ENCODE measurements at regions not wholly inside any gene's neighbourhood (a gene's known extent, or its start where the extent isn't known, plus 50 kb on each side); places are given as distances from the start of the nearest gene placed in this dataset.

DNA sequence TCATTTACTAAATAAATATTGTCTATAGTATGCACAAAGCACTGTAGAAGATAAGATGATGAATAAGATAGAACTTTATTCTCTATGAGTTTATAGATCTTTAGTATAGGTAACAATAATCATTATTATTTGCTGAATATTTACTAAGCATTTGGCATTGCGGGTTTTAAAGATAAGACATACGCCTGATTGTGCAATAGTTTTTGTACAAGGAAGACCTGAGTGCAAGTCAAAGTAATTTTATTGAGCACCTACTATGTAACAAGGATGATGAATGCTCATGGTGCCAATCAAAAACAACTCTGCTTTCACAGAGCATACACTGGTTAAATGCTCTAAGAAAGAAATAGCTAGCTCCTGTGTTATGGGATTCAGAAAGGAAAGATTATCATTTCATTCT, 1461.7 kb upstream of the FLRT2 start:
- H3K36me3 ChIP-seq (replicated peaks in 1 of 2; ENCODE audit: control insufficient read depth in 1 of 2, insufficient read depth in 2 of 2, low read length in 2 of 2) = no peaks in the 10 kb centered on the region
- H3K27ac ChIP-seq (ENCODE audit: low read depth in 1 of 2, low read length in 2 of 2) = no peak overlapping the region
- H3K79me2 ChIP-seq (ENCODE audit: insufficient read depth, low read length) = no peaks in the 10 kb centered on the region
- no peak overlapping the region for H3K4me3 ChIP-seq (replicated peaks in 1 of 3; ENCODE audit: low read depth in 2 of 3, low read length in 3 of 3)
- no peak overlapping the region for H3K9ac ChIP-seq (ENCODE audit: insufficient read depth, low read length, poor library complexity, severe bottlenecking)
- intact Hi-C loops (cut with micrococcal nuclease) = no loop called here
- no peak for DNase-seq
- no peak overlapping the region for H3K27ac Mint-ChIP-seq
- no peaks in the 10 kb centered on the region for H3K27me3 Mint-ChIP-seq (ENCODE audit: low read depth in 3 of 3)
- no peaks in the 10 kb centered on the region for H3K27me3 ChIP-seq (ENCODE audit: control insufficient read depth in 2 of 2, insufficient read depth in 2 of 2, low read length in 2 of 2)
- H3K4me1 ChIP-seq (ENCODE audit: control insufficient read depth in 1 of 2, insufficient read depth in 2 of 2, low read length in 2 of 2) = no peaks in the 10 kb centered on the region
- H3K4me3 Mint-ChIP-seq = no peak overlapping the region
- no peaks in the 10 kb centered on the region for H3K4me1 Mint-ChIP-seq
- H4K20me1 ChIP-seq (ENCODE audit: insufficient read depth, low read length) = no peaks in the 10 kb centered on the region
- no peaks in the 10 kb centered on the region for H3K36me3 Mint-ChIP-seq
- no peak overlapping the region for H3K4me2 ChIP-seq (replicated peaks; ENCODE audit: extremely low read depth, low read length, poor library complexity, severe bottlenecking)
- H2AFZ ChIP-seq (ENCODE audit: insufficient read depth, low read depth, low read length, poor library complexity, severe bottlenecking) = no peak overlapping the region
- TF ChIP-seq, protein P1, sequence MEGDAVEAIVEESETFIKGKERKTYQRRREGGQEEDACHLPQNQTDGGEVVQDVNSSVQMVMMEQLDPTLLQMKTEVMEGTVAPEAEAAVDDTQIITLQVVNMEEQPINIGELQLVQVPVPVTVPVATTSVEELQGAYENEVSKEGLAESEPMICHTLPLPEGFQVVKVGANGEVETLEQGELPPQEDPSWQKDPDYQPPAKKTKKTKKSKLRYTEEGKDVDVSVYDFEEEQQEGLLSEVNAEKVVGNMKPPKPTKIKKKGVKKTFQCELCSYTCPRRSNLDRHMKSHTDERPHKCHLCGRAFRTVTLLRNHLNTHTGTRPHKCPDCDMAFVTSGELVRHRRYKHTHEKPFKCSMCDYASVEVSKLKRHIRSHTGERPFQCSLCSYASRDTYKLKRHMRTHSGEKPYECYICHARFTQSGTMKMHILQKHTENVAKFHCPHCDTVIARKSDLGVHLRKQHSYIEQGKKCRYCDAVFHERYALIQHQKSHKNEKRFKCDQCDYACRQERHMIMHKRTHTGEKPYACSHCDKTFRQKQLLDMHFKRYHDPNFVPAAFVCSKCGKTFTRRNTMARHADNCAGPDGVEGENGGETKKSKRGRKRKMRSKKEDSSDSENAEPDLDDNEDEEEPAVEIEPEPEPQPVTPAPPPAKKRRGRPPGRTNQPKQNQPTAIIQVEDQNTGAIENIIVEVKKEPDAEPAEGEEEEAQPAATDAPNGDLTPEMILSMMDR (IDR thresholded peaks at IDR 0.05) = no peak
- H3K9me3 Mint-ChIP-seq = peaks cover 0 to 4% (median 2%) of the 10 kb centered on the region in 7 donors
- WGBS (ENCODE audit: insufficient coverage) = no CpG with 5 or more reads among the region's 2 CpGs
- peaks cover 0 to 2% of the 10 kb centered on the region in 2 donors for H3K9me3 ChIP-seq (replicated peaks in 1 of 2; ENCODE audit: control insufficient read depth in 1 of 2, insufficient read depth in 1 of 2, low read length in 2 of 2)

DNA sequence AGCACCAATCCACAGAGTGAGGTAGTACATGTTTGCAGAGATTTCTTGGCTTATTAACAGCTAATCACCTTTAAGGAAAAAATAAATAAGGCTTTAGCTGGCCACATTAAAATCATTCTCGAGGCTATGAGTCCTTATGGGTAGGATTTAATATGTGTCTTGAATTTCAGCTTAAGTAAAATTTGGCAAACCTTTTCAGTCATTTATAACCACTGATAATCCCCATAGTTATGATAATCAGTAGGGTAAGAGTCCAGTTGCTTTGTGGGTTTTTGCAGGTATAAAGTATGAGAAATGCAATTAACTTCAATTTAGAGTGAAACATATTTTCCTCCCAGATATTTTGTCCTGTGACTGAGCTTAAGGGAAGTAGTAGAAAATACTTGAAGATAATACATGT, 1458.9 kb upstream of the FLRT2 start:
- no peaks in the 10 kb centered on the region for H3K4me1 Mint-ChIP-seq
- no CpG with 5 or more reads among the region's 1 CpG for WGBS (ENCODE audit: insufficient coverage)
- no peaks in the 10 kb centered on the region for H3K79me2 ChIP-seq (ENCODE audit: insufficient read depth, low read length)
- no peaks in the 10 kb centered on the region for H3K27me3 Mint-ChIP-seq (ENCODE audit: low read depth in 3 of 3)
- no peaks in the 10 kb centered on the region for H4K20me1 ChIP-seq (ENCODE audit: insufficient read depth, low read length)
- H3K9me3 Mint-ChIP-seq = peaks cover 0 to 4% (median 2%) of the 10 kb centered on the region in 7 donors
- H3K36me3 ChIP-seq (replicated peaks in 1 of 2; ENCODE audit: control insufficient read depth in 1 of 2, insufficient read depth in 2 of 2, low read length in 2 of 2) = no peaks in the 10 kb centered on the region
- H3K4me3 ChIP-seq (replicated peaks in 1 of 3; ENCODE audit: low read depth in 2 of 3, low read length in 3 of 3) = no peak overlapping the region
- H3K36me3 Mint-ChIP-seq = no peaks in the 10 kb centered on the region
- H3K27ac ChIP-seq (ENCODE audit: low read depth in 1 of 2, low read length in 2 of 2) = no peak overlapping the region
- no peaks in the 10 kb centered on the region for H3K27me3 ChIP-seq (ENCODE audit: control insufficient read depth in 2 of 2, insufficient read depth in 2 of 2, low read length in 2 of 2)
- no peak overlapping the region for H2AFZ ChIP-seq (ENCODE audit: insufficient read depth, low read depth, low read length, poor library complexity, severe bottlenecking)
- H3K4me2 ChIP-seq (replicated peaks; ENCODE audit: extremely low read depth, low read length, poor library complexity, severe bottlenecking) = no peak overlapping the region
- TF ChIP-seq, protein P1 (IDR thresholded peaks at IDR 0.05) = no peak
- H3K4me1 ChIP-seq (ENCODE audit: control insufficient read depth in 1 of 2, insufficient read depth in 2 of 2, low read length in 2 of 2) = no peaks in the 10 kb centered on the region
- H3K9ac ChIP-seq (ENCODE audit: insufficient read depth, low read length, poor library complexity, severe bottlenecking) = no peak overlapping the region
- H3K4me3 Mint-ChIP-seq = no peak overlapping the region
- no peak overlapping the region for H3K27ac Mint-ChIP-seq
- intact Hi-C loops (cut with micrococcal nuclease) = no loop called here
- no peak for DNase-seq
- peaks cover 0 to 2% of the 10 kb centered on the region in 2 donors for H3K9me3 ChIP-seq (replicated peaks in 1 of 2; ENCODE audit: control insufficient read depth in 1 of 2, insufficient read depth in 1 of 2, low read length in 2 of 2)

Data from CD14-positive monocyte (primary cell).